Neutrophil (primary cell): ENCODE measurements at regions not wholly inside any gene's neighbourhood (a gene's known extent, or its start where the extent isn't known, plus 50 kb on each side); places are given as distances from the start of the nearest gene placed in this dataset.
"Not testable (repeated sequence)": the region's sequence is repeated elsewhere in the genome, so short reads cannot be mapped to it uniquely, and the experiment has no call there.

Source experiments
- H3K27ac ChIP-seq: fragments of 200-600 bp; sonication (generic); 2 replicates; pipeline ENCODE4 v1.5.1; 2016; ENCODE audit warnings: mild to moderate bottlenecking, moderate library complexity
- H3K27me3 ChIP-seq: fragments of 200-600 bp; sonication (generic); 2 replicates; pipeline ENCODE4 v1.6.0; 2016; ENCODE audit warnings: mild to moderate bottlenecking
- H3K36me3 ChIP-seq: fragments of 200-600 bp; sonication (generic); 2 replicates; pipeline ENCODE4 v1.5.1; 2017
- H3K4me1 ChIP-seq, 2 experiments: fragments of 200-600 bp in 1 of 2; sonication (generic) in 1 of 2; 1 replicate in 1 of 2; 2 replicates in 1 of 2; pipeline versions ENCODE4 v1.5.1 to v1.6.1; 2013 to 2016; ENCODE audit warnings: low read depth in 1 of 2, low read length in 1 of 2, mild to moderate bottlenecking in 1 of 2, moderate library complexity in 1 of 2; ENCODE audit not compliant: control insufficient read depth in 1 of 2, insufficient read depth in 1 of 2
- H3K4me3 ChIP-seq, 2 experiments: fragments of 200-600 bp in 1 of 2; sonication (generic) in 1 of 2; 1 replicate in 1 of 2; 2 replicates in 1 of 2; pipeline ENCODE4 v1.5.1; 2013 to 2016; ENCODE audit warnings: low read depth in 1 of 2, low read length in 1 of 2, mild to moderate bottlenecking in 1 of 2, moderate library complexity in 1 of 2
- H3K9me3 ChIP-seq: fragments of 200-600 bp; sonication (generic); 2 replicates; pipeline ENCODE4 v1.5.1; 2016
- TF ChIP-seq, protein P1 (sequence below): fragments of 200-600 bp; sonication (generic); IDR thresholded peaks from 2 replicates; pipeline ENCODE4 v1.5.1; 2016; ENCODE audit warnings: antibody characterized with exemption

DNA sequence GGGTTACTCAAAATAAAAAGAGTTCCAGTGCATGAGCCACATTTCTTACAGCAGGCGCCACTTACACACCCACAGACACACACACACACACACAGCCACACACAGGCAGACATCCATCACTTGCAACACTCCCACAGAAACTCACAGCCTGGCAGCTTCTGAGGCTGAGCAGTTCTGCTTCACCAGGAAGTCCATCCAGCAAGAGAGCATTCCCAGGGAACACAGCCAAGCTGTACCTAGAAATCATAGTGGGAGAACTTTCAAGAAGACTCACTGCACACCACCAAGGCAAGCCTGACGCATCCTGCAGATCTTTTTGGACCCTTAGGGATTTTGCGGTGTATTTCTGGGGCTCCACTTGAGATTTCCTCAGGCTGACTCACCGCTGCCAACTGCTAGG is 140.9 kb upstream of the WSB1 start:
- H3K4me3 ChIP-seq, result no peak overlapping the region

DNA sequence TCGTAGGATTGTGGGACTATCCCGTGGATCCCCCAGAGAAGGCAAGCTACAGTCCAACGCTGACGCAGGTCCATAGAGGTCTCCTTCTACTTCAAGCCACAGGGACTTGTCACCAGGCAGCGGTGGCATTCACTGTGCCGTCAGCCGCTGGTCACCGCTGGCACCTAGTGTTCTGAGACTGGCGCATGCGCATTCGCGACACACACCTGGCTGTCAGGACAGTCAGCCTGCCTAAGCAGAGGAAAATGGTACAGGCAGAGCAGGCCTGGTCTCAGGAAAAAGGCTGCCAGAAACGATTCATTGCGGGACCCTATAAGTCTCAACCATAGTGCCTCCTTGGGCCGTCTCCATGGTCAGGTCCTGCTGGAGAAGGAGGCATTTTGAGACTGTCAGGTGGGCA is 138.0 kb upstream of the WSB1 start:
- no peaks in the 10 kb centered on the region for H3K4me1 ChIP-seq
- no peaks in the 10 kb centered on the region for H3K9me3 ChIP-seq
- no peaks in the 10 kb centered on the region for H3K36me3 ChIP-seq
- no peaks in the 10 kb centered on the region for H3K27me3 ChIP-seq
- no peak overlapping the region for H3K4me3 ChIP-seq
- H3K27ac ChIP-seq, result no peak overlapping the region
- TF ChIP-seq, protein P1, sequence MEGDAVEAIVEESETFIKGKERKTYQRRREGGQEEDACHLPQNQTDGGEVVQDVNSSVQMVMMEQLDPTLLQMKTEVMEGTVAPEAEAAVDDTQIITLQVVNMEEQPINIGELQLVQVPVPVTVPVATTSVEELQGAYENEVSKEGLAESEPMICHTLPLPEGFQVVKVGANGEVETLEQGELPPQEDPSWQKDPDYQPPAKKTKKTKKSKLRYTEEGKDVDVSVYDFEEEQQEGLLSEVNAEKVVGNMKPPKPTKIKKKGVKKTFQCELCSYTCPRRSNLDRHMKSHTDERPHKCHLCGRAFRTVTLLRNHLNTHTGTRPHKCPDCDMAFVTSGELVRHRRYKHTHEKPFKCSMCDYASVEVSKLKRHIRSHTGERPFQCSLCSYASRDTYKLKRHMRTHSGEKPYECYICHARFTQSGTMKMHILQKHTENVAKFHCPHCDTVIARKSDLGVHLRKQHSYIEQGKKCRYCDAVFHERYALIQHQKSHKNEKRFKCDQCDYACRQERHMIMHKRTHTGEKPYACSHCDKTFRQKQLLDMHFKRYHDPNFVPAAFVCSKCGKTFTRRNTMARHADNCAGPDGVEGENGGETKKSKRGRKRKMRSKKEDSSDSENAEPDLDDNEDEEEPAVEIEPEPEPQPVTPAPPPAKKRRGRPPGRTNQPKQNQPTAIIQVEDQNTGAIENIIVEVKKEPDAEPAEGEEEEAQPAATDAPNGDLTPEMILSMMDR, result no peak

More for the DNA sequence above, 140.9 kb upstream of the WSB1 start:
- Histone ChIP-seq H3K27me3 (no peaks in the 10 kb centered on the region), H3K4me1 (no peaks in the 10 kb centered on the region), H3K36me3 (no peaks in the 10 kb centered on the region), H3K27ac (no peak overlapping the region), H3K9me3 (no peaks in the 10 kb centered on the region)
- TF ChIP-seq, protein P1, result no peak

DNA sequence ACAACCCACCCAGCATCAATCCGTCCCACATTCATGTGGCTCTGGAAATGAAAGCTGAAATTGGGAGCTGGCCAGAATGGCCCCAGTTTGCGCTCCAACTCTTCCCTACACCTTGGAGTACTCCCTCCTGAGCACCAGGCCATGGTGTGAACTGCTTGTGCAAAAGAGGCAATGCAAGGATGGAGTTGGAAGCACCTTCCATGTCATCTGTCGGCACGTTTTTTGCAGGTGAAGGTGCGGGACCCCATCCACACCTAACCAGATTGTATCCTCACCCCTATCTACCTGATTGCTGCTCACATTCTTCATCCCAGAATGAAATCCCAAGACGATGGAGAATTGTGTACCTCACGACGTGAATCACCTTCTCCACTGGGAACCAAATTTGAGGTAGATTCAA is 136.6 kb upstream of the WSB1 start:
- TF ChIP-seq, protein P1, result no peak
- H3K36me3 ChIP-seq, result no peaks in the 10 kb centered on the region
- no peaks in the 10 kb centered on the region for H3K9me3 ChIP-seq
- H3K4me1 ChIP-seq, result no peaks in the 10 kb centered on the region
- H3K27me3 ChIP-seq, result no peaks in the 10 kb centered on the region
- H3K27ac ChIP-seq, result no peak overlapping the region
- H3K4me3 ChIP-seq, result no peak overlapping the region

DNA sequence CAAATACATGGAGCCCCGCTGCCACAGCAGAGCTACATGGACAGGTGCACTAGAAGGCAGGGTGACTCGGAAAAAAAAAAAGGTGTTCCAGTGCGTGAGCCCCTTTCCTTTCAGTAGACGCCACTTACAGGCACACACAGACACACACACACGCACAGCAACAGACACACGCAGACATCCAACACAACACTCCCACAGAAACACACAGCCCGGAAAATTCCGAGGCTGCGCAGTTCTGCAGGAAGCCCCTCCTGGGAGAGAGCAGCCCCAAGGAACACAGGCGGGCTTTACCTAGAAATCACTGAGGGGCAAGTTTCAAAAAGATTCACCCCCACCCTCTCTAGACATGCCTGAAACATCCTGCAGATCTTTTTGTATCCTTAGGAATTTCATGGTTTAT is 136.0 kb upstream of the WSB1 start:
- Histone ChIP-seq H3K4me1 (no peaks in the 10 kb centered on the region), H3K9me3 (no peaks in the 10 kb centered on the region), H3K36me3 (no peaks in the 10 kb centered on the region), H3K4me3 (no peak overlapping the region), H3K27me3 (no peaks in the 10 kb centered on the region), H3K27ac (no peak overlapping the region)
- TF ChIP-seq, protein P1, result no peak

DNA sequence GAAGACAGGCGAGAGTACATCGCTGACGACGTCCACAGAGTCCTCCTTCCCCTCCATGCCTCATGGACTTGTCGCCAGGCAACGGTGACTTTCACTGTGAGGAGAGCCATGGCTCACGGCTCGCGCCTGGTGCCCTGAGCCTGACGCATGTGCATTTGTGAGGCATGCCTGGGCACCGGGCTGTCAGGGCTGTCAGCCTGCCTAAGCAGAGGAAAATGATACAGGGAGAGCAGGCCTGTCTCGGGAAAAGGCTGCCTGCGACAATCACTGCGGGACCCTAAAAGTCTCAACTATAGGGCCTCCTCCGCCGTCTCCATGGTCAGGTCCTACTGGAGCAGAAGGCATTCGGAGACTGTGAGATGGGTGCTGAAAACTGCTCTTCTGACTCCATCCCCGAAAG is 135.5 kb upstream of the WSB1 start:
- TF ChIP-seq, protein P1, result no peak
- Histone ChIP-seq H3K9me3 (no peaks in the 10 kb centered on the region), H3K4me3 (no peak overlapping the region), H3K27me3 (no peaks in the 10 kb centered on the region), H3K36me3 (no peaks in the 10 kb centered on the region), H3K4me1 (no peaks in the 10 kb centered on the region), H3K27ac (no peak overlapping the region)

DNA sequence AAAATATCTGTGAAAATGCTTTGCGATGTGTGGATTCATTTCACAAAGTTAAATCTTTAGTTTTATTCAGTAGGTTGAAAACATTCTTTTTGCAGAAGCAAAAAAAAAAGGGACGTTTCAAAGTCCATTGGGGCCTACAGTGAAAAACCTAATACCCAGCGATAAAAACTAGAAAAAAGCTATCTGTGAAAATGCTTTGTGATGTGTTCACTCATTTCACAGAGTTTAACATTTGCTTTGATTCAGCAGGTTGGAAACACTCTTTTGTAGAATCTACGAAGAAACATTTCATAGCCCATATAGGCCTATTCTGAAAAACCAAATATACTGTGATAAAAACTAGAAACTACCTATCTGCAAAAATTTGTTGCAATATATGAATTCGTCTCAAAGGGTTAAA is 113.6 kb upstream of the WSB1 start:
- no peak overlapping the region for H3K4me3 ChIP-seq
- no peaks in the 10 kb centered on the region for H3K36me3 ChIP-seq
- H3K27me3 ChIP-seq, result no peaks in the 10 kb centered on the region
- H3K27ac ChIP-seq, result no peak overlapping the region
- TF ChIP-seq, protein P1, result no peak
- H3K4me1 ChIP-seq, result no peaks in the 10 kb centered on the region
- peaks cover 6% of the 10 kb centered on the region for H3K9me3 ChIP-seq

DNA sequence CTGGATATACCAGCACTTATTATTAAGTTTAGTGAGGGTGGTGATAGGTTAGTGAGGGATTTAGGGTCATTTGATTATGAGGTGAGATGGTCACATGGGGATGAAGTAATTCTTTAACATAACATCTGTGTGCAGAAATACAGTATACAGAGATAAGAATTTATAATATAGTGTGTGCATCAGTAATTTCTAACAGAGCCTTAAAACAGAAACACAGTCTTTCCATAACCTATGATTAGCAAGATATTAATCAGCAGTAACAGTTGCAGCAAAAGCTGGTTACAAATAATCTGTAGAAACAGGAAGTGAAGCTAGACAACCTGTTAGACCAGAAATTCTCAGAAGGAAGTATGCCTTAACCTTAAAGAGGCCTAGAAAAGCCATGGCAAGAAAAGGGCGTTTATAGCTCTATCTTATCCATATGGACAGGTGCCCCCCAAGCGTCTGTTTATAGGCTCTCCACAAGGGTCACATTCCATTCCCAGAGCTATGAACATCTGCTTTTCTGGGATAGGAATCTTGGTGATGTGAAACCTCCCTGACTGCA is 112.5 kb upstream of the WSB1 start:
- not testable (repeated sequence) for H3K27ac ChIP-seq, H3K4me1 ChIP-seq, H3K9me3 ChIP-seq, H3K27me3 ChIP-seq, H3K4me3 ChIP-seq, H3K36me3 ChIP-seq
